Endothelial cell of umbilical vein (primary cell): ENCODE measurements at regions not wholly inside any gene's neighbourhood (a gene's known extent, or its start where the extent isn't known, plus 50 kb on each side); places are given as distances from the start of the nearest gene placed in this dataset.

Experiments used
- BruUV-seq: library from RNA; stranded (reverse); fragments of 400-500 nt; replicated peaks from 2 replicates; lab custom pipeline; 2021; lab: Mats Ljungman, UMichigan
- CTCF ChIA-PET: fragments of 300-600, 350-600 bp; sonication (Branson Sonifier 250); formaldehyde crosslinking; loops from one replicate; lab custom pipeline; 2021; ENCODE audit warnings: antibody characterized with exemption, inconsistent platforms; lab: Charles Lee
- POLR2A ChIA-PET: fragments of 300-600, 350-600 bp; sonication (Branson Sonifier 250); formaldehyde crosslinking; loops from one replicate; lab custom pipeline; 2021; ENCODE audit warnings: antibody characterized with exemption, inconsistent platforms; lab: Charles Lee
- DNase-seq: peaks from one replicate; pipeline ENCODE4 v3.0.0-alpha.2; 2011; ENCODE audit warnings: low read depth, low spot score
- FAIRE-seq: peaks from 2 replicates; lab custom pipeline; 2011; peaks lifted over from hg19 to GRCh38; lab: Jason Lieb, UNC
- H2AFZ ChIP-seq: 2 replicates; pipeline ENCODE4 v1.6.0; 2012; ENCODE audit warnings: low read depth, low read length, control low read depth, inconsistent platforms
- H3K27ac ChIP-seq: 2 replicates; pipeline ENCODE4 v1.5.1; 2011; ENCODE audit warnings: low read depth, mild to moderate bottlenecking, control low read depth, low read length, moderate library complexity; ENCODE audit not compliant: insufficient read depth
- H3K27me3 ChIP-seq, 2 experiments: 2 replicates each; pipeline versions ENCODE4 v1.6.0 to v1.6.1; 2011; ENCODE audit warnings: low read length in 2 of 2, mixed read lengths in 1 of 2; ENCODE audit not compliant: control insufficient read depth in 2 of 2, insufficient read depth in 2 of 2
- H3K36me3 ChIP-seq, 2 experiments: 2 replicates in 1 of 2; 3 replicates in 1 of 2; pipeline ENCODE4 v1.5.1; 2011; ENCODE audit warnings: low read length in 2 of 2, mild to moderate bottlenecking in 1 of 2, moderate library complexity in 1 of 2; ENCODE audit not compliant: control insufficient read depth in 2 of 2, insufficient read depth in 2 of 2; ENCODE audit errors: extremely low read depth in 1 of 2
- H3K4me1 ChIP-seq: 3 replicates; pipeline ENCODE4 v1.5.1; 2011; ENCODE audit warnings: mild to moderate bottlenecking, low read length; ENCODE audit not compliant: control insufficient read depth, insufficient read depth; ENCODE audit errors: extremely low read depth
- H3K4me2 ChIP-seq: 2 replicates; pipeline ENCODE4 v1.6.1; 2011; ENCODE audit warnings: low read length, control low read depth, mixed read lengths; ENCODE audit not compliant: insufficient read depth
- H3K4me3 ChIP-seq, 3 experiments: fragments of 200-600 bp in 1 of 3; sonication (generic), shearing (Covaris generic) in 1 of 3; replicated peaks in 1 of 3; 2 replicates each; pipeline ENCODE4 v1.5.1; 2011 to 2016; ENCODE audit warnings: control low read depth in 3 of 3, low read length in 3 of 3, mild to moderate bottlenecking in 2 of 3, inconsistent platforms in 1 of 3, low read depth in 1 of 3, moderate library complexity in 1 of 3; ENCODE audit not compliant: insufficient read depth in 1 of 3
- H3K79me2 ChIP-seq: 2 replicates; pipeline ENCODE4 v1.6.0; 2012; ENCODE audit warnings: low read length, inconsistent platforms; ENCODE audit not compliant: control insufficient read depth, insufficient read depth
- H3K9ac ChIP-seq: replicated peaks from 2 replicates; pipeline ENCODE3; 2011; ENCODE audit warnings: low read length, control low read depth; ENCODE audit not compliant: insufficient read depth; ENCODE audit errors: extremely low read depth
- H3K9me1 ChIP-seq: replicated peaks from 3 replicates; pipeline ENCODE4 v1.6.0; 2011; ENCODE audit warnings: mild to moderate bottlenecking, low read length; ENCODE audit not compliant: control insufficient read depth, insufficient read depth; ENCODE audit errors: extremely low read depth
- H3K9me3 ChIP-seq: replicated peaks from 2 replicates; pipeline ENCODE4 v1.5.1; 2012; ENCODE audit warnings: low read length, inconsistent platforms; ENCODE audit not compliant: control insufficient read depth, insufficient read depth
- H4K20me1 ChIP-seq: replicated peaks from 2 replicates; pipeline ENCODE3; 2011; ENCODE audit warnings: mild to moderate bottlenecking, low read length; ENCODE audit not compliant: control insufficient read depth, insufficient read depth; ENCODE audit errors: extremely low read depth
- CTCF ChIP-seq, 2 donors: IDR thresholded peaks; 1 replicate in 1 of 2; 2 replicates in 1 of 2; pipeline ENCODE4 v1.5.1; 2011; ENCODE audit warnings: low read length in 2 of 2, mild to moderate bottlenecking in 2 of 2, moderate library complexity in 2 of 2, control low read depth in 1 of 2, inconsistent platforms in 1 of 2, low read depth in 1 of 2; ENCODE audit not compliant: insufficient read depth in 1 of 2; ENCODE audit errors: extremely low read depth in 1 of 2
- GATA2 ChIP-seq: IDR thresholded peaks from 2 replicates; pipeline ENCODE4 v1.7.0; 2011; ENCODE audit warnings: low read depth, mild to moderate bottlenecking, moderate library complexity, mixed read lengths, low read length; ENCODE audit not compliant: insufficient read length, insufficient read depth
- JUN ChIP-seq: IDR thresholded peaks from 2 replicates; pipeline ENCODE4 v1.6.1; 2011; ENCODE audit warnings: borderline replicate concordance, low read depth; ENCODE audit not compliant: insufficient read length, insufficient read depth
- MYC ChIP-seq: IDR thresholded peaks from one replicate; pipeline ENCODE4 v1.6.1; 2011; ENCODE audit warnings: mild to moderate bottlenecking, low read depth, low read length
- POLR2A ChIP-seq: IDR thresholded peaks from 2 replicates; pipeline ENCODE4 v1.6.1; 2012; ENCODE audit warnings: low read depth, mild to moderate bottlenecking, control low read depth, low read length
- POLR2AphosphoS5 ChIP-seq: IDR thresholded peaks from 2 replicates; pipeline ENCODE4 v1.6.1; 2012; ENCODE audit warnings: low read depth, mild to moderate bottlenecking, control low read depth, low read length, moderate library complexity; ENCODE audit not compliant: insufficient read depth
- dilution Hi-C: fragments of 300-500 bp; cut with MboI; formaldehyde crosslinking; loops from one replicate; pipeline ENCODE4 v1.15.0; 2019; ENCODE audit warnings: low sequenced_read_pairs; ENCODE audit not compliant: extremely low pct_ligation_motif_present
- intact Hi-C: fragments of 100-400 bp; cut with micrococcal nuclease; formaldehyde crosslinking; loops from one replicate; pipeline ENCODE4 v1.10.0; 2022
- TF ChIP-seq, protein P1 (sequence below): IDR thresholded peaks from 2 replicates; pipeline ENCODE4 v1.6.1; 2011; ENCODE audit not compliant: insufficient read depth, insufficient read length

DNA sequence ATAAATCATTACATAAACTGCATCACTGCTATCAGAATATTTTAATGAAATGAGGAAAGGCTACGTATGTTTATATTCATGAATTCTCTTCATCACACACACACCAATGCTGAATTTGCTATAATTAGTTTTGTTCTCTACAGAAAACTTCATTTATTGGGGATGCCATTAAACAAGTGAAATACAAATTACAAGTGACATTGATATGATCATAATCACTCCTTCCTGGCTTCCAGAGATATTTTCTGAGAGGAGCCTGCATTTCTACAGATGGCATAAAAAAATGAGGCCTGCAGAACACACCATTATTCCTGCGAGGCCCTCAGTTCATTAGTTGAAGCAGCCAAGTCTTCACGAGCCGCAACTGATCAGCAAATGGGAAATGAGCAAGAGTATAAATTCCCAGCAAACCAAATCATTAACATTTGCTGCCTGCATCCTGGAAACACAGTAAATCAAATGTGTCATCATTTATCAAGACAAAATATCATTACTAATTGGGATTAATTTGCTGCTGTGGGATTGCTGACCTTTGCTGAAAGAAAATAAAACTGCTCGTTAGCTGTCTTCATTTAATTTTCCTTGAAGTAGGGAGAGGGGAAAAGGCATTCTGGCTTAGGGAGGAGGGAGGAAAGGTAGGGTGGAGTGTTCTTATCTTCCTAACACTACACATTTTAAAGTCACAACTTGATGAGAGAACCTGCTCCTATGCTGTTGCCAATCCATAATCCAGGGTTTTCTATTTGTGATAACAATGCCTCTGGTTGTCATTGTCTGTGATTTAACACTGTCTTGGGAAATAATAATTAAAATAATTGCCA lies 921.9 kb downstream of the SQOR start:
- no peaks in the 10 kb centered on the region for H4K20me1 ChIP-seq
- no peaks in the 10 kb centered on the region for H3K9me1 ChIP-seq
- H3K4me3 ChIP-seq, result no peak overlapping the region
- no peaks in the 10 kb centered on the region for H3K4me1 ChIP-seq
- intact Hi-C loops, result no loop called here
- TF ChIP-seq MYC (no peak), JUN (no peak), POLR2A (no peak), CTCF (IDR thresholded peaks at IDR 0.05; ENCODE audit: extremely low read depth in 1 of 2, insufficient read depth in 1 of 2, low read depth in 1 of 2, low read length in 2 of 2) (no peak), GATA2 (no peak), POLR2AphosphoS5 (no peak)
- TF ChIP-seq, protein P1, sequence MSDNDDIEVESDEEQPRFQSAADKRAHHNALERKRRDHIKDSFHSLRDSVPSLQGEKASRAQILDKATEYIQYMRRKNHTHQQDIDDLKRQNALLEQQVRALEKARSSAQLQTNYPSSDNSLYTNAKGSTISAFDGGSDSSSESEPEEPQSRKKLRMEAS, result no peak
- no peak overlapping the region for H2AFZ ChIP-seq
- no peak overlapping the region for H3K27ac ChIP-seq
- DNase-seq (no peak), FAIRE-seq (no peak)
- CTCF ChIA-PET, result no interaction called here
- no peak overlapping the region for H3K4me2 ChIP-seq
- no TSS peak for BruUV-seq
- no peak overlapping the region for H3K9ac ChIP-seq
- no peaks in the 10 kb centered on the region for H3K9me3 ChIP-seq
- H3K36me3 ChIP-seq, result no peaks in the 10 kb centered on the region
- POLR2A ChIA-PET, result no interaction called here
- dilution Hi-C loops, result no loop called here
- H3K79me2 ChIP-seq, result no peaks in the 10 kb centered on the region
- no peaks in the 10 kb centered on the region for H3K27me3 ChIP-seq
